ENCODE measurements at regions not wholly inside any gene's neighbourhood (a gene's known extent, or its start where the extent isn't known, plus 50 kb on each side); places are given as distances from the start of the nearest gene placed in this dataset.

DNA sequence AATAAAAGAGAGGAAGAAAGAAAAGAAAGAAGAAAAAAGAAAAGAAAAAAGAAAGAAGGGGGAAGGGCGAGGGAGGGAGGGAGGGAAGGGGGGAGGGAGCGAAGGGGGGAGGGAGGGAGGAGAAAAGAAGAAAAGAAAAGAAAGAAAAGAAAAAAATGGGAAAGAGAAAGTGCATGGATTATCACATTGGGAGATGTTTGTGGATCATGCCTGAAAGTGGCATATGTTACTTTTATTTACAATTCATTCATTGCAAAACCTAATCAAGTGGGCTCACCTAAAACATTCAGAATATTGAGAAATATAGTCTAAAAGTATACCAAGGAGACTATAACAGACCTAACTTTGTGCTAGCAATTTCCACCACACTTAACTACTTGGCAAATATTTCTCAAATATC is 246.9 kb upstream of the SYT1 start:
- no peak for TF ChIP-seq EZH2 (IDR thresholded peaks at IDR 0.05; ENCODE audit: borderline replicate concordance, low read length)
- TF ChIP-seq, protein P1, sequence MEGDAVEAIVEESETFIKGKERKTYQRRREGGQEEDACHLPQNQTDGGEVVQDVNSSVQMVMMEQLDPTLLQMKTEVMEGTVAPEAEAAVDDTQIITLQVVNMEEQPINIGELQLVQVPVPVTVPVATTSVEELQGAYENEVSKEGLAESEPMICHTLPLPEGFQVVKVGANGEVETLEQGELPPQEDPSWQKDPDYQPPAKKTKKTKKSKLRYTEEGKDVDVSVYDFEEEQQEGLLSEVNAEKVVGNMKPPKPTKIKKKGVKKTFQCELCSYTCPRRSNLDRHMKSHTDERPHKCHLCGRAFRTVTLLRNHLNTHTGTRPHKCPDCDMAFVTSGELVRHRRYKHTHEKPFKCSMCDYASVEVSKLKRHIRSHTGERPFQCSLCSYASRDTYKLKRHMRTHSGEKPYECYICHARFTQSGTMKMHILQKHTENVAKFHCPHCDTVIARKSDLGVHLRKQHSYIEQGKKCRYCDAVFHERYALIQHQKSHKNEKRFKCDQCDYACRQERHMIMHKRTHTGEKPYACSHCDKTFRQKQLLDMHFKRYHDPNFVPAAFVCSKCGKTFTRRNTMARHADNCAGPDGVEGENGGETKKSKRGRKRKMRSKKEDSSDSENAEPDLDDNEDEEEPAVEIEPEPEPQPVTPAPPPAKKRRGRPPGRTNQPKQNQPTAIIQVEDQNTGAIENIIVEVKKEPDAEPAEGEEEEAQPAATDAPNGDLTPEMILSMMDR (conservative IDR thresholded peaks at IDR 0.05 in 1 of 2, IDR thresholded peaks at IDR 0.05 in 1 of 2; ENCODE audit: extremely low read depth in 1 of 2, insufficient read depth in 1 of 2, low read depth in 1 of 2, low read length in 2 of 2), result no peak

All from mammary epithelial cell (primary cell).